Bronchial epithelial cell (primary cell): ENCODE measurements at regions not wholly inside any gene's neighbourhood (a gene's known extent, or its start where the extent isn't known, plus 50 kb on each side); places are given as distances from the start of the nearest gene placed in this dataset.

Source experiments
- DNase-seq: peaks from one replicate; pipeline ENCODE4 v3.0.0-alpha.2; 2010; ENCODE audit warnings: low read depth
- FAIRE-seq: peaks from 2 replicates; lab custom pipeline; 2011; peaks lifted over from hg19 to GRCh38; lab: Jason Lieb, UNC
- H3K27me3 ChIP-seq: 2 replicates; pipeline ENCODE4 v1.5.1; 2011; ENCODE audit warnings: low read length; ENCODE audit not compliant: control insufficient read depth, insufficient read depth
- H3K36me3 ChIP-seq: 2 replicates; pipeline ENCODE4 v1.5.1; 2011; ENCODE audit warnings: low read length; ENCODE audit not compliant: control insufficient read depth, insufficient read depth
- H3K4me3 ChIP-seq: 2 replicates; pipeline ENCODE4 v1.5.1; 2011; ENCODE audit warnings: mild to moderate bottlenecking, low read depth, low read length, control low read depth
- CTCF ChIP-seq: IDR thresholded peaks from 2 replicates; pipeline ENCODE4 v1.5.1; 2011; ENCODE audit warnings: mild to moderate bottlenecking, moderate library complexity, low read length, control low read depth, inconsistent platforms; ENCODE audit not compliant: insufficient read depth, severe bottlenecking

GRCh38 chr16:72380283-72380682 is 208.3 kb upstream of the PMFBP1 start:
- FAIRE-seq, result no peak
- no peak overlapping the region for H3K4me3 ChIP-seq
- no peaks in the 10 kb centered on the region for H3K36me3 ChIP-seq
- no peak for TF ChIP-seq CTCF
- no peaks in the 10 kb centered on the region for H3K27me3 ChIP-seq
- no peak for DNase-seq

- no peaks in the 10 kb centered on the region for H3K36me3 ChIP-seq
- no peak for TF ChIP-seq CTCF
- no peak for FAIRE-seq
Observed at GRCh38 chr16:72373201-72373600, 201.2 kb upstream of the PMFBP1 start.

GRCh38 chr16:72372087-72373045 is 200.4 kb upstream of the PMFBP1 start:
- Histone ChIP-seq H3K27me3 (no peaks in the 10 kb centered on the region), H3K36me3 (no peaks in the 10 kb centered on the region), H3K4me3 (no peak overlapping the region)
- no peak for TF ChIP-seq CTCF
- DNase-seq (peak; percentile 43), FAIRE-seq (no peak)

More at GRCh38 chr16:72373201-72373600, 201.2 kb upstream of the PMFBP1 start:
- no peak overlapping the region for H3K4me3 ChIP-seq
- no peak for DNase-seq
- no peaks in the 10 kb centered on the region for H3K27me3 ChIP-seq

- H3K27me3 ChIP-seq, result no peaks in the 10 kb centered on the region
- TF ChIP-seq CTCF, result no peak
- no peak overlapping the region for H3K4me3 ChIP-seq
- no peaks in the 10 kb centered on the region for H3K36me3 ChIP-seq
- FAIRE-seq, result no peak
- DNase-seq, result peak; percentile 31
Observed at GRCh38 chr16:72371307-72372086, 199.5 kb upstream of the PMFBP1 start.

- H3K27me3 ChIP-seq, result no peaks in the 10 kb centered on the region
- DNase-seq (no peak), FAIRE-seq (no peak)
- no peak overlapping the region for H3K4me3 ChIP-seq
- no peaks in the 10 kb centered on the region for H3K36me3 ChIP-seq
- no peak for TF ChIP-seq CTCF
Observed at GRCh38 chr16:72369274-72369673, 197.3 kb upstream of the PMFBP1 start.
